SKM-1 treated with dmso at 0.1 percent for 144 hours (cell line): ENCODE measurements at regions not wholly inside any gene's neighbourhood (a gene's known extent, or its start where the extent isn't known, plus 50 kb on each side); places are given as distances from the start of the nearest gene placed in this dataset.
"Not testable (repeated sequence)": the region's sequence is repeated elsewhere in the genome, so short reads cannot be mapped to it uniquely, and the experiment has no call there.

ENCODE experiments used
- DNase-seq: peaks from one replicate; lab custom pipeline; 2025; ENCODE audit not compliant: unreplicated experiment; lab: John Stamatoyannopoulos, UW

DNA sequence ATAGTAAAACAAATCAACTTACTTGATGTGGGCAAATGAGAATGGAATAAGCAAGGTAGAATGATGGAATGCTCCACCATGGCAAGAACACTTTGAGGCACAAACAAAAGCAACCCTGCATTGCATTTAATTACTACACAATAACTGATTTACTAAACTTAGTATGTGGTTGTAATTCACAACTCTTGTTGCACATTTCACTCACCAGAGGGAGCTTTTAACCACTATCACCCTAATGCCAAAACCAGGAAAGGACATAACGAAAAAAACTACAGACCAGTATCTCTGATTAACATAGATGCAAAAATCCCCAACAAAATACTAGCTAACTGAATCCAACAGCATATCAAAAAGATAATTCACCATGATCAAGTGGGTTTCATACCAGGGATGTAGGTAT lies 659.8 kb downstream of the CPS1 start:
- no peak for DNase-seq

DNA sequence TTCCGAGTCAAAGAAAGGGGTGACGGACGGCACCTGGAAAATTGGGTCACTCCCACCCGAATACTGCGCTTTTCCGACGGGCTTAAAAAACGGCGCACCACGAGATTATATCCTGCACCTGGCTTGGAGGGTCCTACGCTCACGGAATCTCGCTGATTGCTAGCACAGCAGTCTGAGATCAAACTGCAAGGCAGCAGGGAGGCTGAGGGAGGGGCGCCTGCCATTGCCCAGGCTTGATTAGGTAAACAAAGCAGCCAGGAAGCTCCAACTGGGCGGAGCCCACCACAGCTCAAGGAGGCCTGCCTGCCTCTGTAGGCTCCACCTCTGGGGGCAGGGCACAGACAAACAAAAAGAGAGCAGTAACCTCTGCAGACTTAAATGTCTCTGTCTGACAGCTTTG lies 663.1 kb downstream of the CPS1 start:
- DNase-seq = not testable (repeated sequence)

DNA sequence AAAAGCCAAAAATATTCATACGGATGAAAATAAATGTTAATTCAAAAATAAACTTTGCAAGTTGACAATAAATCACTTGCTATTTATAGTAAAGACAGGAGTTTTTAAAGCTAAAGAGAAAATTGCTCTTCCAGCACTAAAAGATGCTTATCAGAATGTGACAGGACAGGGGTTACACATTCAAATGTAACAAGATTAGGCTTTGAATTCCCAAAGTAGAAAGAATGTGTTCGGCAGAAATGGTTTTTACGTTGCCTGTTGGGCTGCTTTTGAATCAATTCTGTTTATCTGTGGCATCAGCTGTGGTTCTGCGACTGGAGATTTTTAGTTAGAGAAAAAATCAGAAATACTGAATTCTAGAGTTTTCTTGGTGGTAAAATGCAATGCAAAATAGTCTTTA lies 669.4 kb downstream of the CPS1 start:
- no peak for DNase-seq

DNA sequence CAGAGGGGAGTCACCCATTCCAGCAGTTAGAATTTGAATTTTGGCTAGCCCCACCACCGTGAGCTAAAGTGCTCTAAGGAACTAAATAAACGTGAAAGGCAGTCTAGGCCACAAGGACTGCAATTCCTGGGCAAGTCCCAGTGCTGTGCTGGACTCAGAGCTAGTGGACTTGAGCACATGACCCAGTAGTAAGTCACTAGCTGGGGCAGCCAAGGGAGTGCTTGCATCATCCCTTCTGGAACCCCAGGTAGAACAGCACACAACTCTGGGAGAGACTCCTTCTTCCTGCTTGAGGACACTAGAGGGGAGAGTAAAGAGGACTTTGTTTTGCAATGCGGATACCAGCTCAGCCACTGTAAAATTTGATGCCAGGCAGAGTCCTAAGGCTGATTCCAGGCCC lies 672.2 kb downstream of the CPS1 start:
- no peak for DNase-seq

DNA sequence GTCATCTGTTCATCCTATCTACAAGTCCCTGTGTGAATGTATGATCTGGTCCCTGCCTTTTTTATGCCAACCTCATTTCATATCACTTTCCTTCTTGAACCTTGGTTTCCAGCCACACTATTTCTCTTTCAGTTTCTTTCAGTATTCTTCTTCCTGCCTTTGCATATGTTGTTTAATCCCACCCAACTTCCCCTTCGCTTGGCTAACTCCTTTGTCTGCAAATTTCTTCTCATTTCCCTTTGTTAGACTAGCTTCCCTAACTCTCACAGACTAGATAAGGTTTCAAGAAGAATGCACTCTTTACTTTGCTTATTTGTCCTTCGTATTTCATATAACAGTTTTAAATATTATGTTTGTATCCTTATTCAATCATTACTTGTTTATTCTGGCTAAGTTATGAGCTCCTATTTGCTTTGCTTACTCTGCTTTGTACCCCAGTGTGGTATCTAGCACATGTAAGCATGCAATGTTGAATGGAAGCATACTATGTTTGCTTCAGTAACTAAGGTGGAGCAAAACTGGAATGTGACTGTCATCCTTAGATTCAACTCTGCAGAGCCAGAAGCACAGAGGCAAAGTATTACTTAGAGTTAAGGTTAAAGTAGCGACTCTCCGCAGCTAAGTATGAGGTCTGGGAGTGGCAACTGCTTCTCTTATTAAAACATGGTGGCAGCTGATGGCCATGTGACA lies 681.3 kb downstream of the CPS1 start:
- DNase-seq = no peak

DNA sequence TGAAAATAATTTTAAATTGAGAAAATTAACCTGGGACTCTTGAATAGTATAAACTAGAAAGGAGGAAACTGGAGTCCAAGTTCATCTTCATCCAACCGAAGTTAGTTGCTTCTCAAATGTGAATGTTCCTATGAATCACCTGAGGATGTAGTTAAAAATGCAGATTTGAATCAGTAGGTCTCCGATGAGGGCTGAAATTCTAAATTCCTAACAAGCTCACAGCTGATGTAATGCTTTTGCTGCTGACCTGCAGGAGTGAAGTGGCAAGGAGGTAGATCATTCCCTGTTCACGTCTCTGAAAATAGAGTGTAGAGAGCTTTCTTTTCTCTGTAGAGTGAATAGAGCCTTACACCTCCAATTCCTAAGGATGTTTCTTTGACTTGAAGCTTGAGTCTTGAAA lies 685.5 kb downstream of the CPS1 start:
- no peak for DNase-seq

DNA sequence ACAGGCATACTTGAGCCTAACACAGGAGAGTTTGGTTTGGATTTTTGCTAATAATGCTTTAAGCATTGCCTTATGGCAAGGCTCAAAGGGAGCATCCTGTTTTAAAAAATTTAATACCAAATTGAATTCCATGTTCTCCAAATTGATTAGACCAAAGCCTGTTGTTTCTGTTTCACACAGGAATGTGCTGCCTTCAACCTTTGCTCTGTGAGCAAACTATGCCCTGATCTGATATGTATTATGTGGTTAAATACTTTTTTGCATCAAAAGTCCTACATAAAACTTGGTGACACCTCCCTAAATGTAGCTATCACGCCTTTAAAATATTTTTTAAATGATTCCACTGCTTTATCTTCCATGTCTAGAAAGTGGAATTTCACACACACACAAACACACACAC lies 691.4 kb downstream of the CPS1 start:
- no peak for DNase-seq

DNA sequence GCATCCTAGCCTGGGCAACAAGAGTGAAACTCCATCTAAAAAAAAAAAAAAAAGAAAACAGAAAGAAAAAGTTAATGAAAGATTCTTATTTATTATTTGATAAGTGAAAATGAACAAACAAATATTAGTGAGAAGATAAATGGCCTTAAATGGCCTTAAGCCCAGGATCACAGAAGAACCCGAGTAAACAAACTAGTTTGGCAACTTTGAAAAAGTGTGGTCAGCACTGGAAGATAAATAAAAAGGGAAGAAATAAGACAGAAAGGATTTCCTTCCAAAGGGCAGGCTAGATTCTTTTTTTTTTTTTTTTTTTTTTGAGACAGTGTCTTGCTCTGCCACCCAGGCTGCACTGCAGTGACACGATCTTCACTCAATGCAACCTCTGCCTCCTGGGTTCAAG lies 692.4 kb downstream of the CPS1 start:
- DNase-seq = no peak

DNA sequence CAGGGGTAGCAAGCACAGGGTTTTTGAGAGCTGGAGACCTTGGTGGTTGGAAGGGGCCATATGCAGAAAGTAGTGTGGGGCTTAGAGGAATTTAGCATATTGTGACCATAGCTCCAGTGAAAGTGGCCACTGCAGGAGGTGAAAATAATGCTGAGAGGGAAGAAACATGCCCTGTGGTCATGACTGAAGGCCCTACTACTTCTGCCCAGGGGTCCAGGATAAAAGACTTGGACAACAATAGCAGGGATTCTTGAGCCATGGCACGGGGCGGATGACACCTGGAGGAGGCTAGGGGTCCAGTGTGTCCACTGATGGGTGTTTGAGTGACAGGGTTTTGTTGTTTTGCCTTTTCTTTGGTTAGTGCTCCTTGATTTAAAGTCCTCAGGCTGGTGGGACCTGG lies 694.6 kb downstream of the CPS1 start:
- no peak for DNase-seq

DNA sequence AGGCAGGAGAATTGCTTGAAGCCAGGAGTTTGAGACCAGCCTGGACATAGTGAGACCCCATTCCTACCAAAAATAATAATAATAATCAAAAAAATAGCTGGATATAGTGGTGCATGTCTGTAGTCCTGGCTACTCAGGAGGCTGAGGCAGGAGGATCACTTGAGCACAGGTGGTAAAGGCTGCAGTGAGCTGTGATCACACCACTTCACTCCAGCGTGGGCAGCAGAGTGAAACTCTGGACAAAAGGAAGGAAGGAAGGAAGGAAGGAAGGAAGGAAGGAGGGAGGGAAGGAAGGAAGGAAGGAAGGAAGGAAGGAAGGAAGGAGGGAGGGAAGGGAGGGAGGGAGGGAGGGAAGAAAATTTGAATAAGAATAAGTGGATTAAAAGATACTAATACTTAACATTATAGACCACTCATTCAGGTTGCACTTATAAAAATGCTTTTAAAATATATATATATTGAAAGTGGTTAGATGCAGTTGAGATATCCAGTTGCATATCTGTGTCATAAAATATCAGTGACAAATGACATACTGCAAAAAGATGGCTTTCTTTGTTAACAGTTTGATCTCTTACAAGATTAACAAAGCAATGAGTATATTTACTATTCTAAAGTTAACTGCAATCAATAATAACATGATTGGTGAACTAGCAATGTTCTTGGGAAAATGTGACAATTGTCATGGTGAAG lies 702.4 kb downstream of the CPS1 start:
- no peak for DNase-seq

DNA sequence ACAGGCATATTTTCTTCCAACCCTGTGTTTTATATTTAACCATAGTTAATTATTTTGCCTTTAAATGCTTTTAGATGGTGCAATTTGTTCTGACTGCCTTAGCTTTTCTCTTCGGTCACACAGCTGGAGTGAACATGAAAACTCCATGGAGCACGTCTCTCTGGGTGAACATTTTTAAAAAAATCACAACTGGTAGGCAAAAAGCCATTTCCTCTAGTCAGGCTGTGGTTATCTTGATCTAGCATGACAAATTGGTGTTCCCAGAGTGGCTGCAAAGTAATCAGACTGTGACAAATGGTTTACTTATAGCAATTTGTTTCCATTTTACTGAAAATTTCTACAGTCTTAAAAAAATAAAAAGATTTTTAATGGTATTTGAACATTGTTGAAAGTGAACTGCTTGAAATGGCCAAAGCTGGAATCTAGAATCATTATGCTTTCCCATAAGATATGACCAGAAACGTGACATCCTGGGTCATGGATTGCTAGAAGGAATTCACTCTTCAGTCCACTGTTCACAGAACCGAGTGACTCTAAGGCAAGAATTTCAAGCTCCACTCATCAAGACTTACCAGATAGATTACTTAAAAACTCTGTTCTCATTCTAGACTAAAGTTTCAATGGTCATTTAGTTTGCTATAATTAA lies 703.6 kb downstream of the CPS1 start:
- DNase-seq = no peak

DNA sequence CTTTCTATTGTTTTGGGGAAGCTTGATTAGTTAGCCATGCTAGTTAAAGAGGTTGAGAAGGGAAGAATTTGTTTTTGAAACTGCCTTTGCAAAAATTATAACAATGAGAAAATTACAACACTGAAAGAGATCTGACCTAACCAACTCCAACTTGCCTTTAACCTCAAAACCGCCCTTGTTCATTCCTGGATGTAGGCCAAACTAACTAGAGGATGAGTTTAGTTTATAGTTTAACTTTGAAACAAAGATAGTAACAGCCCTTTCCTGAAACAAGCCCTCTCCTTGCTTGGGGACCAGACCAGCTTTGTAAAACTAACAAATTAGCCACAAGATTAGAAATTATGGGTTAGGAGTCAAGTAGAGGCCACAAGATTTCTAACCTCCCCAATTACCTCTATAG lies 713.9 kb downstream of the CPS1 start:
- no peak for DNase-seq

DNA sequence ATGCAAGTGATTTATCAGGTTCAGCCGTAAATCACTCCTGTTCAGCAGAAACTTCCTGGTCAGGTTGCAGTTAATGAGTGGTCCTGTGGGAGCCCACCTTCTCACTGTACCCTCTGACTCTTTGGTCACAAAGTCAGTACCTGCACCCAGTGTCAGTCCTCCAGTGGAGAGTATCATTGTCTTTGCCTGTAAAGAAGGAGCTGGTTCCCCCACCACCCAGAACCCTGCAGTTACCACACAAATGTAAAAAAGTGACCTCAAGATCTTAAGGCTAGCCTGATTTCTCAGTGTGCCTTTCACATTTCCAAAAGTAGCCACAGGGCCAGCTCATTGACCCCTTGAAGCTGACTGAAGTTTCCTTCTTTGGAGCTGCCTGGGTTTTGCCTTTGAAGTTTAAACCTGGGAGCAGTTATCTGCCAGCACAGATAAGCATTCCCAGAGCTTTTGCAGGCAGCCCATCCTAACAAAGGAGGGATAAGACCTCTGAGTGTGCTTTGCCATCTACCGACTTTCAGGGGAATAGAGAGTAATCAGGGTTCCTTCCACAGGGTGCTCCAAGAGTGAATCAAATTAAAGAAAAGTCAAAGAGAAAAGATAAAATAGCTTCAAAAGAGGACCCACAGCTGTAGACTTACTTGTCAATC lies 725.2 kb downstream of the CPS1 start:
- no peak for DNase-seq

DNA sequence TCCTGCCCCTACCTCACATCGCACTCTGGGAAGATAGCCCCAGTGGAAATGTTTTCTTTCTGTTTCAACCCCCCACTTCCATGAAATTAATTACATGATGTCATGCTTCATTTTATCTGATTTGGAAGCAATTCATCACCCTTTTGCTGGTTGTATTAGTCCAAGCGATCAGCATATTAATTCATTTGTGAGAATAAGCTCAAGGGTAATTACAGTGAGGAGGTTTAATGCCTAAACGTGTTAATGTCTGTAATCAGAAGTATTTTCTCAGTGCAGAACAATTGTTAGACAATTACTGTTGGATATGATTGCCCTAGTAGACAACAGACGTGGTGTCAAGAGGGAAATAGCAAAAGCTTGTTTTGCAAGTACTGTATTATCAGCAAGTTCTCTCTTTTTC lies 746.3 kb downstream of the CPS1 start:
- no peak for DNase-seq

DNA sequence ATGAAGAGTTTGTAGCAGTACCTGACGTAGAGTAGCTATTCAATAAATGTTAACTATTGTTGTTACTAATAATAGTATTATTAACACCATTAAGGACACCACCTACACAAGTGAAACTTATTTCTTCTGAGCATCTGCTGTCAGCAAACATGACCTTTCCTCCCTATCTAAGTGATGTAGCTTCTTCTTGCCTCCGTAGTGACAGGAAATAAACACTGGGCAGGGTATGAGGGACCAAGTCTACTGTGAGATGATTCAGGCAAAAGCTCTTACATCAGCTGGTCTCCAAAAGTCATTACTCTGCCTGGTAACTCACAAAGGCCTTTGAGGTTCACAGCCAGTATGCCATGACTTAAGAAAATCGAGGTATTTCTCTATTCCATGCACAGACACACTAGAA lies 750.5 kb downstream of the CPS1 start:
- no peak for DNase-seq
